HG02870 (cell line): ENCODE measurements at regions not wholly inside any gene's neighbourhood (a gene's known extent, or its start where the extent isn't known, plus 50 kb on each side); places are given as distances from the start of the nearest gene placed in this dataset.

Experiments used
- ATAC-seq: cut with Tn5 transposase; IDR thresholded peaks from one replicate; pipeline ENCODE4 v1.9.1; 2021; ENCODE audit warnings: mild to moderate bottlenecking, moderate library complexity; ENCODE audit not compliant: unreplicated experiment

DNA sequence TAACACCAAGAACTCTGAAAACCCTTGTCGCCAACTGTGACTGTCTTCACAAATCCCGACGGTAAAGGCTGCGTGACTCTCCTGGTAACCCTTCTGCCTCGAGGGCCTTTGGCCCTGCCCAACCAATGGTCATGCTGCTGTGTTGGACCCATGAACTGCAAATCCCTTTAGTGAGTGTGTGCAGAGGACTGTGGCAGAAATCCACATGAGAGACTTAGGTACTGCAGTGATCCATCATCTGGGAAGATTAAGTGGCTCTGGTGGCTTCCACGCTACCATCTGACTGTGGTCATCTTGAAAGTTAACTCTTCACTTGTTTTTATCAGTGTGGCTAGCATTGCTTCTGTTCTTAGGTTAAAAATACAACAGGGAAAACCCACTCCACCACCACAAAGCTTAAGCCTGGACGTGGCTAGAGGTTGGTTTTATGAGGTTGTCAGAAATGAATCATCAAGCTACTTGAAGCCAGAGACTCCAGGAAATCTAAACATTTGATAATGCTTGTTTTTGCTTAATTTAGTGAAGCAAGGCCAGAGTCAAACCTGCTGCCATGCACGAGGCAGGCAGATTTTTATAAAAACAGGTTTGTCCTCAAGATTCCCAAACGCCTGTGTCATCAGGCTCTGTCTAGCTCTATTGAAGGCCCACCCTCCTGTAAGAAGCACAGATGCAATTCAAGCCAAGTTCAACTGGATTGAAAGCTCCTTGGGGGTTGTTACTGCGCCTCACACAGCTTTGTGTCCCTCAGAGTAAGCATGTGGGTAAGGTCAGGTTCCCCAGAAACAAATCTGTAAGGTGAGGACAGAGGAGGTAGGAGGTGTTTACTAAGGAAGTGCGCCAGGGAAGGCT, 52.7 kb upstream of the ERCC6L2 start:
- ATAC-seq = peak; percentile 87

DNA sequence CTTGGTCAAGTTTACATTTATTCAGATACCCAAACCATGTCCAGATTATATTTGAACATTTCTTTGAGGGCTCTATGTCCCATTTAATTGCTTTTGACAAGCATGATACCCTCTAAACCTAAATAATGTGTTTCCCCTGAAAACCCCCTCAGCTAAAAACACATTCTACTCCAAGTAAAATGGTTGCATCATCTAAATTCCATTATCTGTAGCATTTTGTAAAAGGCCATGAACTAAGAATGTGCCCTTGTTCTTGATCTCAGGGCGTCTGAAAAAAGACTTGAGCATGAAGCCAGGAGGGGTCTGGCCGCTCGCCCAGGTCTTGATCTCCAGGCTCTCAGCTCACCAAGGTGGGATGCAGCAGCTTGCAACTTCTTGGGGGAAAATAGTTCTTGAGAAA, 53.5 kb upstream of the ERCC6L2 start:
- no peak for ATAC-seq

- no peak for ATAC-seq
Measured at GRCh38 chr9:95820074-95820473, 55.4 kb upstream of the ERCC6L2 start.

DNA sequence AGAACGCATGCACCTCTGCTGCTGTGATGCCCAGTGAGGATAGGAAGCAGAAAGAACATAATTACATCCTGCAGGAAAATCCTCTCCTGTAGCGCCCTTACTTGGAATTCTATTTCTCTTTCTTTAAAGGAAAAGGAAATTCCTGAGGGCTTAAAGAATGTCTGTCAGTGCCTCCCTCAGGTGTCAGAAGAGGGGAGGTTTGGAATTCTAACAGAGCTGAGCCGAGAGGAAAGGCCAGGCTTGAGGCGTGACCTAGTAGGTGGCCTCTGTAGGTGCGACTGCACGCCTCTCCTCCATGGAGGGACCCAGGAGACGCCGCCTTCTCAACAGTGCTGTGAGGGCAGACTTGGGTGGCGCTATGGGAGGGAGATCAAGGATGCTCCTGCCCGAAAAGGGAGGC, 55.9 kb upstream of the ERCC6L2 start:
- no peak for ATAC-seq

DNA sequence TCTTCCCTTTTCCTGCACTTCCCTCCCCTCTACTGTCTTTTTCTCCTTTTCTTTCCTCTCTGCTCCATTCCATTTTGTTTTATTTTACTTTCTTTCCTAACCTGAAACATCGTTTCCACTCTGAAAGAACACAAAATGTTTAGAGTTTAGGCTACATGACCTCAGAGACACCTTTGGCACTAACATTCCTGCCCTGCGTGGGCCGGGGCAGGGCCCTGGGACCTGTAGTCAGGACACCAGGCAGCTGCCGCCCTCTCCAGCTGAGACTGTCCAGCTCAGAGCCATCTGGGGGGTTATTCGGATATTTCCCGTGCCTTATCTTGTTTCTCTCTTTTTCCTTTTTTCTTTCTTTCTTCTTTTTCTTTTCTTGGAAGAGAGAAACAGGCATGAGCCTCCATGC, 58.3 kb upstream of the ERCC6L2 start:
- ATAC-seq = no peak

DNA sequence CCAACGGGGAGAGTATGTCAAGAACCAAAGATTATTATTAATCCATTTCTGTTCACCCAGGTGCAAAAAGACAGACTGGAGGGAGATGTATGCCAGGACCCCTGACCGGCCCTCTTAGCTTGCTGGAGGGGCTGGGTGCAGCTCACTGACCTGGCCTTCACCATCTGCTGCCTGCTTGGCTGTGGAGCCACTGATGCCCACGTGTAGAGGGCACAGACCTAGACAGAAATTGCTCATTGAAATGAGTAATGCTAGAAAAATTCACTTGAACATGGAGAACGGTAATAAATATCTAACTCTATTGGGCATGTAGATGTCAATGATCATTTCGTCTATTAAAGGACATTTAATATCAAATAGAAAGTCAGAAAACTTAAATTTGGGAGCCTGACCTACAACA, 58.8 kb upstream of the ERCC6L2 start:
- no peak for ATAC-seq

- ATAC-seq = no peak
Measured at GRCh38 chr9:95815961-95816360, 59.5 kb upstream of the ERCC6L2 start.

DNA sequence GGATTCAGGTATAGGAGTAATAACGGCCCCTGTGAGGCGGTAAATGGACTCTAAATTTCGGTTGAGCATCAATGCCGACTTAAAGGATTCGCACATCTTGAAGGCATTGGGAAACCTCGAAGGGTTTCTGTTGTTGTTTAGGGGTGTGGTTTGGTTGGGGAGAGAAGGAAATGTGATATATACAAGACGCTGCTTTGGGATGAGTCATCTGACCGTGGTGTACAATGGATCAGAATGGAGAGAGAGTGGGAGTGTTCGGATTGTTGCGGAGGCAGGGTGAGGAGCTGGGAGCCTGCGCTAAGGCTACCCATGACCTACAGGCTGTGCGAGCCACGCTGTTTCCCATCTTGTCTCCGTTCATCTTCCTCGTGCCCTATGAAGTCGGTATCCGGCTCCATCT, 60.4 kb upstream of the ERCC6L2 start:
- no peak for ATAC-seq

DNA sequence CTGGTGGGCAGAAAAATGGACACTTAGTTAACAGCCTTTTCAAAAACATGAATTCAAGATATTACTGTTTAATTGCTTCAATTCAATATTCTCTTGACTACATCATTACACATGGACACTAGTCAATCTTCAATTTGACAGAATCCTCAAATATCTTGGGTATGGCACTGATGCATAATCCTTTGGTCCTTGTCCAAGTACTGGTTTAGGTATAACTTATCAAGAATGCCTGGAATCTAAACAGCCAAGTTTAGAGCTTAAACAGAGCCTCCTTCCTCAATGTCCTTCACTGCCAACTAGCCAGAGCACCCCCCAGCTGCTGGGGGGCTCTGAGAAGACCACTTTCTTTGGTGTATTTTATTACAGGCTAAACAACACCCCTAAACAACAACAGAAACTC, 61.6 kb upstream of the ERCC6L2 start:
- no peak for ATAC-seq

- no peak for ATAC-seq
Measured at GRCh38 chr9:95810814-95811213, 64.7 kb upstream of the ERCC6L2 start.

- no peak for ATAC-seq
Measured at GRCh38 chr9:95810133-95810532, 65.4 kb upstream of the ERCC6L2 start.

DNA sequence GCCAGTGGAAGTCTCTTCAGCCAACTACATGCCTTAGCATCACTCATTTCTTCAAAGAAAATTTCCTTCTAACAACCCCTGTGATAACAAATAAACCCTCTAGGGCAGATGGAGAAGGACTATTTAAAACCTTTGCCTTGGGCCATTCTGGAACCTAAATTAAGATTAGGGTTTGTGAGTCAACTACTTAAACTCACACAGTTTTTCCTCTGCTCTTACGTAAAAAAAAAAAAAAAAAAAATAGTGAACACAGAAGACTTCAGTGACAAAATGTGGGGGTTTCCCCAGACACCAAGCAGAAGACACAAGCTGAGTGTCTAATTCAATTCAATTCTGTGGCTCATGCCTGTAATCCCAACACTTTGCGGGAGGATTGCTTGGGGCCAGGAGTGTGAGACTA, 65.8 kb upstream of the ERCC6L2 start:
- ATAC-seq = no peak

DNA sequence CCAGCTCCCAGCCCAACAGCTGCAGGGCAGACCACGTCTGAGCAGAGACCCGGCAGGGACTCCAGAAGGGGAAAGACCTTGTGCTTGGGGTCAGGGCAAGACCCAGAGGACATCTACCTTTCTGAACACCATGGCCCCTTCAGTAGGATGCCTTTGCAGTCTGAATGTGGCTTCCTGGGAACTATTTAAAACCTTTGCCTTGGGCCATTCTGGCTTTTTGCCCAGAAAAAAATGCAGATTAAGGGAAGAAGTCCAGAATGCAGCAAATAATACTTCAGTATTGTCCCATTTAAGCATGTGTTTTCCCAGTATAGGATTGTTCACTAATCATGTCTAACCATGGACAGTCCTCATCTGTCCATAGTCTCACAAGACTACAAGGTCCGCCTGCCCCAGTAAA, 67.5 kb upstream of the ERCC6L2 start:
- ATAC-seq = no peak

DNA sequence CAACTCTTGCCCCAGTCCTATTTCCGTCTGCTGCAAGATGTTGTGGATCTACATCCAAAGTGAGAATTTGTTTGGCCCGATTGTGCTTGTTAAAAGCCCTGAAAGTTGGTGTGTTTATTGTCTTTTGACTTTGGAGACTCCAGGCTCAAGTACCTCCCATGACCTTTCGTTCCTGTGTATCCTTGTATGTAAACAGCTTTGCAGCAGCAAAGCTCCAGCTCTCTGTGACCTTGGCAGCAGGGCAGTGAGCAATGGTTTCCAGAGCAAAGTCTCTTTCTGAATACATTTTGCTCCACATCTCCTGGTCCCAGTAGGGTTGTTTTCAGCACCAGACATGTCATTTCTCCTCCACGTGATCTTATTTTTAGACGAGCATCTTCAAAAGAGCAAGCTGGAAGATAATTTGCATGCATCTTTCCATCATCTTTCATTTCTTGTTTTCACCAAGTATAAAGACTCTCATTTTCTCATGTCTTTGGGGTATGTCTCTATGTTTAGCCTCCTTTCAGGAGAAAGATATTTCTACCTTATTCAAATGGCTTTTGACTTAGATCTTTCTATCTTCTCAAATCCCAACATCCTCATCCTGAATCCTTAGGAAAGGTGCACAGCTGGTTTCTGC, 68.1 kb upstream of the ERCC6L2 start:
- ATAC-seq = no peak

DNA sequence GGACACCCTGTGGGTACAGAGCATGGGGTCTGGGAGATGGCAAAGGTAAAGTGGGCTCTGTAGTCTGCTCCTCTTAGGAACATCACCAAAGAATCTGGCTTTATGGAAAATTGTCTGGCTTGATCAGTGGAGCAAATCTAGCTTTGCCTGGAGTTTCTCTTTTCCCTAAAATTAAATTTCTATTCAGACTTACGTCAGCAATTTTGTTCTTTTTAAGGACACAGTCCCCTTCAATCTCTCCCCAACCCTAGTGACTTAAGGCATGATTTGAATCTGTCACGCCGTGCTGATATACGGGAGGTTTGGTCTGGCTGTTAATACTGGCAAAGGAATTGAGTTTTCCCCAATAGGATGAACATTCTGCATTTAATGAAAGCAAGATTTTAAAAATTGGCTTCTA, 72.3 kb upstream of the ERCC6L2 start:
- no peak for ATAC-seq

- no peak for ATAC-seq
Measured at GRCh38 chr9:95801797-95802196, 73.7 kb upstream of the ERCC6L2 start.

DNA sequence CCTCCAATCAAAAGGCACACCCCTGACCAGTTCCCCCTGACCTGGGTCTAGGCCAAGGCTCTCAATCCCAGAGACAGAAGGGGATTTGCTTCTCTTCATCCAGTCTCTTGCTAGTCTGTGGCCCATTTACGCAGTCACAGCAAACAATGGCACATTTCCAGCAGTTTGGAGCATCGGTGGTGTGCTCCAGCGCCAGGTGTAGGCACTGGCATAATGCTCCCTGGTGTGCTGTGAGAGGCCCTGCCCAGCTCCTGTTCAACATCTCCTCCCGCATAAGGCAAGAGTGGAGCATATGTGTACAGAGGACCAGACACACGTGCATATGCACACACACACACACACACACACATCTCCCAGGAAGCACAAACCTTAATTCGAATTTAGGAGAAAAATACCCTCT, 79.5 kb upstream of the ERCC6L2 start:
- ATAC-seq = no peak

DNA sequence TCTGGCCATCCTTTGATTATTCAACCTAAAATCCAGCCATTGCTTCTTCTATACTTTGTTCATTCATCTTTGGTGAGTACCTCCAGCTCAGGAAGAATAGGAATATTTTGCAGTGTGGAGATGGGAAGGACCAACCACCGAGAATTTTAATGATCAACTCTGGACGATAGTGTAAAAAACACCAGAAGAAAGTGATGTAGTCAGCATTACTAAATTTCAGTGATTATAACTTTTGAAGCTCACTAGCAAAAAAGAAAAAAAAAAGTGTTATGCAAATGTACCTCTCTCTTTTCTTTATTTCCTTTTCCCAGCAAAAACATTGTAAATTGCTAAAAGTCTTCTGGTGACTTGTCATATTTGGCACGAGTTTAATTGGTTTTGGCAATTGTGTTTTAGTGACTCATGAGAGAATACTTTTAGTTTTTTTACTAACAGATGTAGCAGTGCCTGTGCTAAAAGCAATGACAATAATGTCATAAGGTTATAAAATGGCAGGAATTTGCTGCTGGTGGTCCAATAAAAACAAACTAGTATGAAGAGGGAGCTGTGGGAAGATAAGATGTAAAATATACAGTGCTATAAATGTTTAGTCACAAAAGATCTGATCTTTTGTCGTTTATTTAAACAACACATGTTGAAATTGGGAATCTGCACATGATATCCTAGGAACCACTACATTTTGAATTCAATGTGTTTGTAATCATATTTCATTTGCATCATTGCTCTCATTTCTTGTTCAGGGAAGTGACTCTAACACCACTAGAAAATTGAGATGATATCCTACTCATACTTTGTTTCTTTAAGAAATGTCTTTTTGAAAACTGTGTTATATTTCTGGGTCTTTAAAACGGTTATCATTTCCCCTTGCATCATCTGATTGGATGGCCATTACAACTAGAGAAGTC, 81.3 kb upstream of the ERCC6L2 start:
- no peak for ATAC-seq

DNA sequence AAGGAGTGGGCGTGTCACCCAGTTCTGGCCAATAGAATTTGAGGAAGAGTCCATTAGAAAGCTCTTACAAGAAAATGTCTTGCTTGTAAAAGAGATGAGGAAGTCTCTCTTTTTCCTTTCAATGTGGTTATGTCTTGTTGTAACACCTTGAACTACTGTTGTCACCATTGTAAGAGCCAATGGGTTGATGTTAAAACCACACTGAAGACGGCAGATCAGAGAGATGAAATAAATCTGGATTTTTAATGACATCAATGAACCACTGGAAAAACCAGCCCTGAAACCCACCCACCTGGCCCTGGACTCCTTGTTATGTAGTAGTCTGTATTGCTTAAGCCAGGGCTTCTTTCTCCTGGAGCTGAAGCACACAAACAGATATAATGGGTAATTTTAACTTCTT, 83.8 kb upstream of the ERCC6L2 start:
- ATAC-seq = no peak

DNA sequence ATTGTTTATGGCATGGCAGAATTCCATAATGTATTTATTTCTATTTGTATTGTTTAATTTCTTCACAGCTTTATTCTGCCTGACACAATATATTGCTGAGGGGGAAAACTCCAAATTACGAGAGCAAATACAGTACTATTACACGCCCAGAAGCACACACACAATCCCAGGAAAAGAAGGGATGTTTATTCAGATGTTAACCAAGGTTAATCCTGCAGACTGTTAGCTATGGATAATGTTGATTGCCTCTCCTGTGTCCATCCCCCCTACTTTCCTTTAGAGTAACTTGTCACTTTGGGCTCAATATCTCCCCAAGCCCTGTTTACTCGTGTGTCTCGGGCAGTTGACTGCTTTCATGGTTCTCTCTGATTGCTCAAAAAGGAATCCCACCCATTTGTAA, 84.2 kb upstream of the ERCC6L2 start:
- no peak for ATAC-seq

DNA sequence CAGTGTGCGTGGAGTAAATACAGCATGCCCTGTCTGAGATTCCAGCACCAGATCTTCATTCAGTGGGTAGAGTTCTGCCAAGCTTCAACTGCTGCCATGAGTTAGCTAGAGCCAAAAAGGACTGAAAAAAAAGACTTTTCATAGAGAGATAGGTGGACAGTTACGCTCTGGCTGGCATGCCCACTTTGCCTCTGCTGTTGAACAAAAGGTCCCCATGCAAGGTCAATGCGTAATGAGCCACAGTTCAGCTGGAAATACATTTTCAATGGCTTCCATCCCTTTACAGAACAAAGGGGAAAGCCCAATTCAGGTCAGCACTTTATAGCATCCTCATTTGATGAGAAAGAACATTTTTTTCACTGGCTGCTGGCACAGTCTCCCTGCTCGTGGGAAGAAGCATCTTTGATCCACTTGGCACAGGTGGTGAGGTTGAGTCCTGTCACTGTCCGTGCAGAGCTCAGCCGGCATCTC, 86.9 kb upstream of the ERCC6L2 start:
- no peak for ATAC-seq

GRCh38 chr9:95788021-95788420, 87.5 kb upstream of the ERCC6L2 start:
- no peak for ATAC-seq
